MCF 10A (cell line): ENCODE measurements at regions not wholly inside any gene's neighbourhood (a gene's known extent, or its start where the extent isn't known, plus 50 kb on each side); places are given as distances from the start of the nearest gene placed in this dataset.

Experiments used
- BruUV-seq: library from RNA; stranded (reverse); fragments of 400-500 nt; replicated peaks from 2 replicates; lab custom pipeline; 2021; lab: Mats Ljungman, UMichigan
- CTCF ChIA-PET: fragments of 300-600 bp; sonication (Branson Sonifier 250); formaldehyde crosslinking; extraction: SDS; loops from one replicate; lab custom pipeline; 2021; ENCODE audit warnings: antibody characterized with exemption, inconsistent platforms; lab: Yijun Ruan, JAX
- POLR2A ChIA-PET: fragments of 300-600, 350-650 bp; sonication (Branson Sonifier 250); formaldehyde crosslinking; extraction: SDS; loops from one replicate; lab custom pipeline; 2020; ENCODE audit warnings: antibody characterized with exemption, inconsistent platforms; lab: Yijun Ruan, JAX
- DNase-seq: peaks from one replicate; pipeline ENCODE4 v3.0.0-alpha.2; 2018; ENCODE audit not compliant: unreplicated experiment
- H3K27ac Mint-ChIP-seq: one replicate; pipeline ENCODE4 v1.8.0; 2022; ENCODE audit warnings: mild to moderate bottlenecking, low read depth, mixed read lengths; ENCODE audit not compliant: unreplicated experiment
- H3K27me3 Mint-ChIP-seq: one replicate; pipeline ENCODE4 v1.8.0; 2022; ENCODE audit warnings: mixed read lengths; ENCODE audit not compliant: insufficient read depth, unreplicated experiment
- H3K36me3 Mint-ChIP-seq: one replicate; pipeline ENCODE4 v1.8.0; 2022; ENCODE audit warnings: mild to moderate bottlenecking, moderate library complexity, mixed read lengths; ENCODE audit not compliant: insufficient read depth, unreplicated experiment
- H3K4me1 Mint-ChIP-seq: one replicate; pipeline ENCODE4 v1.8.0; 2022; ENCODE audit warnings: mixed read lengths; ENCODE audit not compliant: insufficient read depth, unreplicated experiment
- H3K4me3 Mint-ChIP-seq: one replicate; pipeline ENCODE4 v1.8.0; 2022; ENCODE audit warnings: mild to moderate bottlenecking, moderate library complexity, mixed read lengths; ENCODE audit not compliant: unreplicated experiment
- H3K9me3 Mint-ChIP-seq: one replicate; pipeline ENCODE4 v1.8.0; 2022; ENCODE audit warnings: mixed read lengths; ENCODE audit not compliant: unreplicated experiment
- CTCF ChIP-seq: fragments of 200-600 bp; IDR thresholded peaks from one replicate; pipeline ENCODE4 v1.8.0; 2022; ENCODE audit warnings: antibody characterized with exemption, mild to moderate bottlenecking; ENCODE audit not compliant: unreplicated experiment
- intact Hi-C: fragments of 100-400 bp; cut with micrococcal nuclease; formaldehyde crosslinking; loops from 2 replicates; pipeline ENCODE4 v1.14.1; 2022

GRCh38 chr1:198423673-198424072, 116.8 kb downstream of the ATP6V1G3 start:
- Mint-ChIP-seq H3K4me3 (no peak overlapping the region), H3K4me1 (no peaks in the 10 kb centered on the region), H3K9me3 (no peaks in the 10 kb centered on the region), H3K27ac (no peak overlapping the region), H3K36me3 (no peaks in the 10 kb centered on the region), H3K27me3 (no peaks in the 10 kb centered on the region)
- peak; percentile 53 for DNase-seq
- ChIA-PET CTCF (interaction anchor here (0.6 to 1.8 kb wide), 5 partner anchors 9 to 134 kb away, joined by 3 to 5 read pairs (median 3); no protein-coding TSS in a partner anchor), POLR2A (interaction anchor here (0.6 to 2.3 kb wide), 6 partner anchors 11 to 342 kb away, joined by 3 to 7 read pairs (median 4); no protein-coding TSS in a partner anchor)
- TF ChIP-seq CTCF: no peak
- no TSS peak for BruUV-seq
- intact Hi-C loops: no loop called here

- no peak for DNase-seq
- no TSS peak for BruUV-seq
- intact Hi-C loops: no loop called here
These were observed 123.4 kb downstream of the ATP6V1G3 start for GRCh38 chr1:198417039-198417438.

GRCh38 chr1:198416296-198416695, 124.2 kb downstream of the ATP6V1G3 start:
- no peak overlapping the region for H3K4me3 Mint-ChIP-seq
- H3K36me3 Mint-ChIP-seq: no peaks in the 10 kb centered on the region
- peaks cover 9% of the 10 kb centered on the region for H3K9me3 Mint-ChIP-seq
- no peak for DNase-seq
- TF ChIP-seq CTCF: no peak
- no peak overlapping the region for H3K27ac Mint-ChIP-seq
- POLR2A ChIA-PET: interaction anchor here (0.6 kb wide), 1 partner anchor 757 kb away, joined by 3 read pairs; no protein-coding TSS in a partner anchor
- no peaks in the 10 kb centered on the region for H3K27me3 Mint-ChIP-seq
- no TSS peak for BruUV-seq
- intact Hi-C loops: no loop called here
- H3K4me1 Mint-ChIP-seq: peaks cover 13% of the 10 kb centered on the region
- CTCF ChIA-PET: interaction anchor here (0.6 kb wide), 1 partner anchor 22 kb away, joined by 7 read pairs; no protein-coding TSS in a partner anchor

More at GRCh38 chr1:198417039-198417438, 123.4 kb downstream of the ATP6V1G3 start:
- Mint-ChIP-seq H3K4me3 (no peak overlapping the region), H3K9me3 (peaks cover 9% of the 10 kb centered on the region), H3K36me3 (no peaks in the 10 kb centered on the region), H3K27ac (peak overlapping the region; percentile 0), H3K4me1 (peaks cover 13% of the 10 kb centered on the region), H3K27me3 (no peaks in the 10 kb centered on the region)
- no peak for TF ChIP-seq CTCF
- ChIA-PET CTCF (interaction anchor here (0.8 kb wide), 1 partner anchor 255 kb away, joined by 3 read pairs; no protein-coding TSS in a partner anchor), POLR2A (interaction anchor here (0.7 to 1.7 kb wide), 3 partner anchors 9 to 20 kb away, joined by 3 to 4 read pairs (median 3); no protein-coding TSS in a partner anchor)

GRCh38 chr1:198411240-198411639, 129.2 kb downstream of the ATP6V1G3 start:
- Mint-ChIP-seq H3K4me3 (no peak overlapping the region), H3K9me3 (no peaks in the 10 kb centered on the region), H3K27me3 (no peaks in the 10 kb centered on the region), H3K36me3 (no peaks in the 10 kb centered on the region), H3K4me1 (no peaks in the 10 kb centered on the region), H3K27ac (no peak overlapping the region)
- CTCF ChIA-PET: no interaction called here
- no peak for DNase-seq
- TF ChIP-seq CTCF: no peak
- intact Hi-C loops: no loop called here
- BruUV-seq: no TSS peak
- POLR2A ChIA-PET: interaction anchor here (0.8 kb wide), 1 partner anchor 11 kb away, joined by 3 read pairs; no protein-coding TSS in a partner anchor
